CD14-positive monocyte (primary cell): ENCODE measurements at regions not wholly inside any gene's neighbourhood (a gene's known extent, or its start where the extent isn't known, plus 50 kb on each side); places are given as distances from the start of the nearest gene placed in this dataset.

Experiments used
- DNase-seq, 3 donors: peaks; one replicate each; pipeline ENCODE4 v3.0.0-alpha.2; 2011 to 2022
- H2AFZ ChIP-seq: 2 replicates; pipeline ENCODE4 v1.6.0; 2012; ENCODE audit warnings: mild to moderate bottlenecking, low read depth, low read length, inconsistent platforms; ENCODE audit not compliant: insufficient read depth, poor library complexity, severe bottlenecking
- H3K27ac ChIP-seq, 2 donors: 1 replicate in 1 of 2; 2 replicates in 1 of 2; pipeline ENCODE4 v1.5.1; 2012 to 2013; ENCODE audit warnings: low read length in 2 of 2, control low read depth in 1 of 2, inconsistent platforms in 1 of 2, low read depth in 1 of 2, mild to moderate bottlenecking in 1 of 2
- H3K27me3 ChIP-seq, 2 donors: one replicate each; pipeline versions ENCODE4 v1.6.0 to v1.6.1; 2011 to 2013; ENCODE audit warnings: low read length in 2 of 2; ENCODE audit not compliant: control insufficient read depth in 2 of 2, insufficient read depth in 2 of 2
- H3K36me3 ChIP-seq, 2 donors: replicated peaks in 1 of 2; 1 replicate in 1 of 2; 2 replicates in 1 of 2; pipeline versions ENCODE4 v1.5.1 to v1.6.1; 2012 to 2013; ENCODE audit warnings: low read length in 2 of 2, control low read depth in 1 of 2, inconsistent platforms in 1 of 2, mild to moderate bottlenecking in 1 of 2; ENCODE audit not compliant: insufficient read depth in 2 of 2, control insufficient read depth in 1 of 2
- H3K4me1 ChIP-seq, 2 donors: 1 replicate in 1 of 2; 2 replicates in 1 of 2; pipeline versions ENCODE4 v1.5.1 to v1.6.1; 2012 to 2013; ENCODE audit warnings: low read length in 2 of 2, control low read depth in 1 of 2, inconsistent platforms in 1 of 2, mild to moderate bottlenecking in 1 of 2, moderate library complexity in 1 of 2; ENCODE audit not compliant: insufficient read depth in 2 of 2, control insufficient read depth in 1 of 2
- H3K4me2 ChIP-seq: replicated peaks from 2 replicates; pipeline ENCODE3; 2012; ENCODE audit warnings: low read length, moderate library complexity, mild to moderate bottlenecking; ENCODE audit not compliant: poor library complexity, severe bottlenecking; ENCODE audit errors: extremely low read depth
- H3K4me3 ChIP-seq, 3 experiments: fragments of 200-600 bp in 1 of 3; sonication (generic) in 1 of 3; replicated peaks in 1 of 3; 1 replicate in 2 of 3; 2 replicates in 1 of 3; pipeline ENCODE4 v1.5.1; 2011 to 2013; ENCODE audit warnings: low read length in 3 of 3, mild to moderate bottlenecking in 3 of 3, control low read depth in 2 of 3, low read depth in 2 of 3, inconsistent platforms in 1 of 3, moderate library complexity in 1 of 3
- H3K79me2 ChIP-seq: 2 replicates; pipeline ENCODE4 v1.6.0; 2012; ENCODE audit warnings: mild to moderate bottlenecking, control low read depth, inconsistent platforms, low read length, moderate library complexity; ENCODE audit not compliant: insufficient read depth
- H3K9ac ChIP-seq: 2 replicates; pipeline ENCODE4 v1.6.0; 2017; ENCODE audit warnings: low read length, mild to moderate bottlenecking; ENCODE audit not compliant: insufficient read depth, poor library complexity, severe bottlenecking
- H3K9me3 ChIP-seq, 2 donors: replicated peaks in 1 of 2; 1 replicate in 1 of 2; 2 replicates in 1 of 2; pipeline versions ENCODE4 v1.5.1 to v1.6.1; 2012 to 2013; ENCODE audit warnings: low read length in 2 of 2, control low read depth in 1 of 2; ENCODE audit not compliant: control insufficient read depth in 1 of 2, insufficient read depth in 1 of 2
- H4K20me1 ChIP-seq: 2 replicates; pipeline ENCODE4 v1.6.0; 2012; ENCODE audit warnings: mild to moderate bottlenecking, low read length, control low read depth, moderate library complexity; ENCODE audit not compliant: insufficient read depth
- H3K27ac Mint-ChIP-seq, 7 donors: one replicate each; pipeline ENCODE4 v1.8.0; 2020; ENCODE audit warnings: mild to moderate bottlenecking in 7 of 7, mixed read lengths in 7 of 7, moderate library complexity in 6 of 7, inconsistent platforms in 2 of 7
- H3K27me3 Mint-ChIP-seq, 3 donors: one replicate each; pipeline ENCODE4 v1.8.0; 2021 to 2022; ENCODE audit warnings: low read depth in 3 of 3, mild to moderate bottlenecking in 3 of 3, mixed read lengths in 3 of 3, moderate library complexity in 3 of 3, inconsistent platforms in 1 of 3
- H3K36me3 Mint-ChIP-seq, 2 donors: one replicate each; pipeline ENCODE4 v1.8.0; 2020; ENCODE audit warnings: mixed read lengths in 2 of 2, inconsistent platforms in 1 of 2, mild to moderate bottlenecking in 1 of 2
- H3K4me1 Mint-ChIP-seq: one replicate; pipeline ENCODE4 v1.8.0; 2020; ENCODE audit warnings: mild to moderate bottlenecking, mixed read lengths
- H3K4me3 Mint-ChIP-seq, 2 donors: one replicate each; pipeline ENCODE4 v1.8.0; 2020; ENCODE audit warnings: mild to moderate bottlenecking in 2 of 2, mixed read lengths in 2 of 2, moderate library complexity in 1 of 2
- H3K9me3 Mint-ChIP-seq, 7 donors: one replicate each; pipeline ENCODE4 v1.8.0; 2020 to 2022; ENCODE audit warnings: mixed read lengths in 7 of 7, mild to moderate bottlenecking in 6 of 7, moderate library complexity in 6 of 7, inconsistent platforms in 2 of 7
- CTCF ChIP-seq: fragments of 200-600 bp; IDR thresholded peaks from one replicate; pipeline ENCODE4 v1.8.0; 2022; ENCODE audit warnings: antibody characterized with exemption, mild to moderate bottlenecking
- WGBS: methylation state at CpG from one replicate; pipeline ENCODE4 v1.1.5; 2013; ENCODE audit warnings: missing lambda C conversion rate; ENCODE audit not compliant: insufficient coverage; 5-methylcytosine and 5-hydroxymethylcytosine counted together
- intact Hi-C, 2 donors: fragments of 100-400 bp; cut with micrococcal nuclease; formaldehyde crosslinking; loops; one replicate each; pipeline versions ENCODE4 v1.15.0 to v1.15.1; 2023

- Histone ChIP-seq H3K9ac (no peak overlapping the region), H4K20me1 (no peaks in the 10 kb centered on the region), H3K4me2 (no peak overlapping the region), H3K9me3 (no peaks in the 10 kb centered on the region), H2AFZ (no peak overlapping the region), H3K4me1 (peaks cover 0 to 7% of the 10 kb centered on the region in 2 donors), H3K4me3 (no peak overlapping the region), H3K27ac (no peak overlapping the region), H3K79me2 (no peaks in the 10 kb centered on the region), H3K36me3 (no peaks in the 10 kb centered on the region), H3K27me3 (no peaks in the 10 kb centered on the region)
- peaks cover 10% of the 10 kb centered on the region for H3K4me1 Mint-ChIP-seq
- intact Hi-C loops, result no loop called here
- no peak overlapping the region for H3K27ac Mint-ChIP-seq
- H3K36me3 Mint-ChIP-seq, result no peaks in the 10 kb centered on the region
- H3K4me3 Mint-ChIP-seq, result no peak overlapping the region
- no peak for TF ChIP-seq CTCF
- no peak for DNase-seq
- H3K27me3 Mint-ChIP-seq, result peaks cover 0 to 2% (median 0%) of the 10 kb centered on the region in 3 donors
- WGBS, result 65% methylated on average over 2 of the region's 4 CpGs
- H3K9me3 Mint-ChIP-seq, result peaks cover 0 to 7% (median 3%) of the 10 kb centered on the region in 7 donors
Observed at GRCh38 chr4:10947898-10948297, 263.3 kb upstream of the CLNK start.

- no peak overlapping the region for H3K27ac ChIP-seq
- Mint-ChIP-seq H3K4me3 (no peak overlapping the region), H3K36me3 (no peaks in the 10 kb centered on the region), H3K27ac (no peak overlapping the region), H3K9me3 (peaks cover 8 to 23% (median 14%) of the 10 kb centered on the region in 7 donors), H3K27me3 (peaks cover 0 to 2% (median 0%) of the 10 kb centered on the region in 3 donors), H3K4me1 (peaks cover 6% of the 10 kb centered on the region)
- intact Hi-C loops, result no loop called here
- no peak overlapping the region for H2AFZ ChIP-seq
- TF ChIP-seq CTCF, result no peak
- no peak overlapping the region for H3K4me3 ChIP-seq
- H3K79me2 ChIP-seq, result no peaks in the 10 kb centered on the region
- no peak for DNase-seq
- H3K9ac ChIP-seq, result no peak overlapping the region
- no CpG with 5 or more reads among the region's 1 CpG for WGBS
- peaks cover 0 to 7% of the 10 kb centered on the region in 2 donors for H3K4me1 ChIP-seq
- no peak overlapping the region for H3K4me2 ChIP-seq
- H3K36me3 ChIP-seq, result no peaks in the 10 kb centered on the region
- H4K20me1 ChIP-seq, result no peaks in the 10 kb centered on the region
- no peaks in the 10 kb centered on the region for H3K27me3 ChIP-seq
- peaks cover 9 to 19% of the 10 kb centered on the region in 2 donors for H3K9me3 ChIP-seq
Observed at GRCh38 chr4:10944321-10944720, 259.8 kb upstream of the CLNK start.
